Colonic mucosa (tissue), 4 donors: ENCODE measurements at regions not wholly inside any gene's neighbourhood (a gene's known extent, or its start where the extent isn't known, plus 50 kb on each side); places are given as distances from the start of the nearest gene placed in this dataset.

Experiments used
- DNase-seq: peaks from one replicate; pipeline ENCODE4 v3.0.0-alpha.2; 2020
- H3K27ac ChIP-seq: fragments of 200-600 bp; one replicate; pipeline ENCODE4 v1.8.0; 2021
- H3K27me3 ChIP-seq: fragments of 200-600 bp; one replicate; pipeline ENCODE4 v1.8.0; 2021
- H3K36me3 ChIP-seq: fragments of 200-600 bp; one replicate; pipeline ENCODE4 v1.8.0; 2021
- H3K4me1 ChIP-seq: fragments of 200-600 bp; one replicate; pipeline ENCODE4 v1.8.0; 2021; ENCODE audit warnings: mild to moderate bottlenecking
- H3K4me3 ChIP-seq: fragments of 200-600 bp; one replicate; pipeline ENCODE4 v1.8.0; 2021
- H3K9ac ChIP-seq, 2 donors: one replicate each; pipeline ENCODE4 v1.7.0; 2013; ENCODE audit warnings: control low read depth in 2 of 2, low read depth in 2 of 2, low read length in 2 of 2
- H3K9me3 ChIP-seq: fragments of 200-600 bp; one replicate; pipeline ENCODE4 v1.8.0; 2021
- CTCF ChIP-seq: fragments of 200-600 bp; IDR thresholded peaks from one replicate; pipeline ENCODE4 v1.8.0; 2022; ENCODE audit warnings: antibody characterized with exemption, mild to moderate bottlenecking
- intact Hi-C: fragments of 100-400 bp; cut with DNase I; formaldehyde crosslinking; loops from one replicate; pipeline ENCODE4 v1.14.1; 2022
- donor health status: healthy.
- donor health status: DM: no; HTN: no; CAD: no.
- donor health status: DM: no; HTN: no; CAD: no.

GRCh38 chr5:118616281-118616680 is 372.1 kb downstream of the DTWD2 start:
- Histone ChIP-seq H3K27me3 (no peaks in the 10 kb centered on the region), H3K4me3 (no peak overlapping the region), H3K36me3 (no peaks in the 10 kb centered on the region), H3K27ac (no peak overlapping the region), H3K9me3 (no peaks in the 10 kb centered on the region), H3K4me1 (no peaks in the 10 kb centered on the region), H3K9ac (no peak overlapping the region)
- no peak for DNase-seq
- no peak for TF ChIP-seq CTCF
- intact Hi-C loops = no loop called here

- Histone ChIP-seq H3K36me3 (no peaks in the 10 kb centered on the region), H3K27ac (no peak overlapping the region), H3K4me3 (no peak overlapping the region), H3K9me3 (no peaks in the 10 kb centered on the region), H3K9ac (no peak overlapping the region), H3K27me3 (no peaks in the 10 kb centered on the region), H3K4me1 (no peaks in the 10 kb centered on the region)
- no peak for DNase-seq
- no peak for TF ChIP-seq CTCF
- intact Hi-C loops = no loop called here
These were observed 373.5 kb downstream of the DTWD2 start for GRCh38 chr5:118614731-118615456.

- H3K9ac ChIP-seq = no peak overlapping the region
- no peak overlapping the region for H3K4me3 ChIP-seq
- no peaks in the 10 kb centered on the region for H3K4me1 ChIP-seq
- TF ChIP-seq CTCF = peak; percentile 27
- H3K27ac ChIP-seq = no peak overlapping the region
- no peaks in the 10 kb centered on the region for H3K9me3 ChIP-seq
- H3K27me3 ChIP-seq = no peaks in the 10 kb centered on the region
- H3K36me3 ChIP-seq = no peaks in the 10 kb centered on the region
- DNase-seq = no peak
- intact Hi-C loops = no loop called here
These were observed 376.9 kb downstream of the DTWD2 start for GRCh38 chr5:118611332-118611945.

GRCh38 chr5:118606940-118607339 is 381.4 kb downstream of the DTWD2 start:
- Histone ChIP-seq H3K27ac (no peak overlapping the region), H3K9ac (no peak overlapping the region), H3K4me3 (no peak overlapping the region), H3K36me3 (no peaks in the 10 kb centered on the region), H3K27me3 (no peaks in the 10 kb centered on the region), H3K9me3 (no peaks in the 10 kb centered on the region), H3K4me1 (no peaks in the 10 kb centered on the region)
- no peak for DNase-seq
- TF ChIP-seq CTCF = no peak
- intact Hi-C loops = no loop called here

GRCh38 chr5:118605761-118606160 is 382.6 kb downstream of the DTWD2 start:
- no peak overlapping the region for H3K4me3 ChIP-seq
- no peak overlapping the region for H3K27ac ChIP-seq
- no peak overlapping the region for H3K9ac ChIP-seq
- H3K9me3 ChIP-seq = no peaks in the 10 kb centered on the region
- DNase-seq = no peak
- intact Hi-C loops = no loop called here
- TF ChIP-seq CTCF = no peak
- H3K36me3 ChIP-seq = no peaks in the 10 kb centered on the region
- H3K4me1 ChIP-seq = no peaks in the 10 kb centered on the region
- no peaks in the 10 kb centered on the region for H3K27me3 ChIP-seq
